Suprapubic skin (tissue), 4 donors: ENCODE measurements at regions not wholly inside any gene's neighbourhood (a gene's known extent, or its start where the extent isn't known, plus 50 kb on each side); places are given as distances from the start of the nearest gene placed in this dataset.

Experiments
- DNase-seq, 2 donors: peaks; one replicate each; pipeline ENCODE4 v3.0.0-alpha.2; 2019; ENCODE audit warnings: low spot score in 2 of 2
- H3K27ac ChIP-seq: fragments of 200-600 bp; sonication (generic); one replicate; pipeline ENCODE4 v1.5.1; 2019
- H3K27me3 ChIP-seq: fragments of 200-600 bp; sonication (generic); one replicate; pipeline ENCODE4 v1.5.1; 2019
- H3K36me3 ChIP-seq: fragments of 200-600 bp; sonication (generic); one replicate; pipeline ENCODE4 v1.5.1; 2019
- H3K4me1 ChIP-seq: fragments of 200-600 bp; sonication (generic); one replicate; pipeline ENCODE4 v1.5.1; 2019
- H3K4me3 ChIP-seq: fragments of 200-600 bp; sonication (generic); one replicate; pipeline ENCODE4 v1.5.1; 2019; ENCODE audit warnings: mild to moderate bottlenecking
- H3K9me3 ChIP-seq: fragments of 200-600 bp; sonication (generic); one replicate; pipeline ENCODE4 v1.5.1; 2019
- CTCF ChIP-seq, 2 donors: fragments of 200-600 bp in 1 of 2; fragments of 450-650 bp in 1 of 2; sonication (generic) in 1 of 2; IDR thresholded peaks; one replicate each; pipeline ENCODE4 v1.5.1; 2016 to 2019; ENCODE audit warnings: antibody characterized with exemption in 2 of 2, mild to moderate bottlenecking in 1 of 2, moderate library complexity in 1 of 2
- EP300 ChIP-seq: sonication (generic); formaldehyde crosslinking; IDR thresholded peaks from one replicate; pipeline ENCODE4 v1.6.1; 2017; ENCODE audit warnings: antibody characterized with exemption
- POLR2A ChIP-seq, 2 donors: fragments of 450-650 bp; IDR thresholded peaks; one replicate each; pipeline ENCODE4 v1.6.1; 2017; ENCODE audit warnings: antibody characterized with exemption in 2 of 2, mild to moderate bottlenecking in 2 of 2, moderate library complexity in 2 of 2
- POLR2AphosphoS5 ChIP-seq, 3 donors: sonication (generic); formaldehyde crosslinking; IDR thresholded peaks; one replicate each; pipeline ENCODE4 v1.6.1; 2017; ENCODE audit warnings: antibody characterized with exemption in 3 of 3
- WGBS: methylation state at CpG from one replicate; pipeline ENCODE4 v1.1.5; 2018; 5-methylcytosine and 5-hydroxymethylcytosine counted together

GRCh38 chr12:98137278-98137677 lies 378.1 kb upstream of the TMPO start:
- 73% methylated on average over 1 of the region's 1 CpG for WGBS
- Histone ChIP-seq H3K27ac (no peak overlapping the region), H3K36me3 (no peaks in the 10 kb centered on the region), H3K9me3 (no peaks in the 10 kb centered on the region), H3K4me3 (no peak overlapping the region), H3K27me3 (no peaks in the 10 kb centered on the region), H3K4me1 (no peaks in the 10 kb centered on the region)
- DNase-seq, result no peak
- TF ChIP-seq CTCF (IDR thresholded peaks at IDR 0.05) (no peak), POLR2AphosphoS5 (IDR thresholded peaks at IDR 0.05) (no peak), EP300 (no peak), POLR2A (IDR thresholded peaks at IDR 0.05) (no peak)

GRCh38 chr12:98144953-98145352 lies 370.4 kb upstream of the TMPO start:
- H3K9me3 ChIP-seq, result no peaks in the 10 kb centered on the region
- TF ChIP-seq EP300 (no peak), POLR2AphosphoS5 (IDR thresholded peaks at IDR 0.05) (no peak), CTCF (IDR thresholded peaks at IDR 0.05) (no peak), POLR2A (IDR thresholded peaks at IDR 0.05) (no peak)

GRCh38 chr12:98146043-98146442 lies 369.3 kb upstream of the TMPO start:
- 83% methylated on average over 2 of the region's 2 CpGs for WGBS

More at GRCh38 chr12:98144953-98145352, 370.4 kb upstream of the TMPO start:
- Histone ChIP-seq H3K36me3 (no peaks in the 10 kb centered on the region), H3K27me3 (no peaks in the 10 kb centered on the region), H3K27ac (no peak overlapping the region), H3K4me1 (no peaks in the 10 kb centered on the region), H3K4me3 (no peak overlapping the region)
- no peak for DNase-seq

GRCh38 chr12:98146487-98146886 lies 368.9 kb upstream of the TMPO start:
- 70% methylated on average over 4 of the region's 4 CpGs for WGBS
- TF ChIP-seq EP300 (no peak), POLR2A (IDR thresholded peaks at IDR 0.05) (no peak), CTCF (IDR thresholded peaks at IDR 0.05) (no peak), POLR2AphosphoS5 (IDR thresholded peaks at IDR 0.05) (no peak)
- Histone ChIP-seq H3K4me3 (no peak overlapping the region), H3K9me3 (no peaks in the 10 kb centered on the region), H3K27ac (no peak overlapping the region), H3K36me3 (no peaks in the 10 kb centered on the region), H3K27me3 (no peaks in the 10 kb centered on the region), H3K4me1 (no peaks in the 10 kb centered on the region)
- DNase-seq, result no peak

More at GRCh38 chr12:98146043-98146442, 369.3 kb upstream of the TMPO start:
- Histone ChIP-seq H3K27ac (no peak overlapping the region), H3K9me3 (no peaks in the 10 kb centered on the region), H3K27me3 (no peaks in the 10 kb centered on the region), H3K4me1 (no peaks in the 10 kb centered on the region), H3K36me3 (no peaks in the 10 kb centered on the region), H3K4me3 (no peak overlapping the region)
- no peak for DNase-seq
- TF ChIP-seq EP300, result no peak
- TF ChIP-seq POLR2A (IDR thresholded peaks at IDR 0.05), result no peak
- no peak for TF ChIP-seq CTCF (IDR thresholded peaks at IDR 0.05)
- TF ChIP-seq POLR2AphosphoS5 (IDR thresholded peaks at IDR 0.05), result no peak

- no peaks in the 10 kb centered on the region for H3K36me3 ChIP-seq
- H3K4me3 ChIP-seq, result no peak overlapping the region
- H3K9me3 ChIP-seq, result no peaks in the 10 kb centered on the region
- no peak overlapping the region for H3K27ac ChIP-seq
- no peaks in the 10 kb centered on the region for H3K4me1 ChIP-seq
- no peak for TF ChIP-seq POLR2A (IDR thresholded peaks at IDR 0.05)
- no peak for TF ChIP-seq POLR2AphosphoS5 (IDR thresholded peaks at IDR 0.05)
- no peak for TF ChIP-seq EP300
- no peak for TF ChIP-seq CTCF (IDR thresholded peaks at IDR 0.05)
- no peak for DNase-seq
- H3K27me3 ChIP-seq, result no peaks in the 10 kb centered on the region
These were observed 366.1 kb upstream of the TMPO start for GRCh38 chr12:98149270-98149669.
